ENCODE measurements at regions not wholly inside any gene's neighbourhood (a gene's known extent, or its start where the extent isn't known, plus 50 kb on each side); places are given as distances from the start of the nearest gene placed in this dataset.
A peak's percentile ranks its signal among the peaks of the same experiment; 100 is the strongest.
"Not testable (repeated sequence)": the region's sequence is repeated elsewhere in the genome, so short reads cannot be mapped to it uniquely, and the experiment has no call there.

GRCh38 chr4:137749466-137749865, 217.2 kb upstream of the PCDH18 start:
- DNase-seq (ENCODE audit: low read depth) = peak; percentile 34

DNA sequence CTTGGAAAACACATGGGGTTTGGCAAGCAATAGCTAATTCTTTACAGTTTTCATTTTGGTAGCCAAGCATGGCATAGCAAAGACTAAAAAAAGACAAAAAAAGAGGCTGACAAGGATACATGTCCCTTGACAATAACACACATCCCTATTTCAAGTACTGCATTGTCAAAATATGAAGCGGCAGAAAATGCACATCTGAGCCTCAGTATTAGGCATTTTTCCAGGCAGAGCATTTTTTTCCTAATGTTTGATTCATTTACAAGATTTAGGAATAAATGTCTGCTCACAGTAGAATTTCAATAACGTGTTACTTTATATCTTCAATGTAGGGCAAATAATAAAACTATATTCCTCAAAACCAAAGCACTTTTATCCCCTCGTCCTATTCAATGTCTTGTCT, 216.3 kb upstream of the PCDH18 start:
- DNase-seq (ENCODE audit: low read depth) = no peak

GRCh38 chr4:137740141-137740540, 207.8 kb upstream of the PCDH18 start:
- no peak for DNase-seq (ENCODE audit: low read depth)

DNA sequence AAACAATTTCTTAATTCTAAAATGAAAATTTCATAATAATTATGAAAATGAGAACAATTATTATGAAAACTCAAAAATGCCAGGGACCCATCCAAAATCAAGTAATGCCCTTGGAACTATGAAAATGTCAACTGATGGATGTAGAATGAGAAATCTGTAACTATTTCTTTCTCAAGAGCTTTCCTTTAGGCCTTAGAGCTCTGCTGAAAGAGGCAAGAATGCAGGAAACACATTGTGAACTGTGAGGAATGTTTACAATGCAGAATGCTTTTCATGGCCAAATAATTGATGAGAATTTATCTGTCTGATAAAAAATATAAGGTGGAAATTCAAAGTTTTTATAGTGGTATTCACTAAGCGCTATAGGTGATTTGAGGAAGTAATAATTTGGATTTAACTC, 207.1 kb upstream of the PCDH18 start:
- no peak for DNase-seq (ENCODE audit: low read depth)

- DNase-seq (ENCODE audit: low read depth) = no peak
Observed at GRCh38 chr4:137738375-137738990, 206.2 kb upstream of the PCDH18 start.

DNA sequence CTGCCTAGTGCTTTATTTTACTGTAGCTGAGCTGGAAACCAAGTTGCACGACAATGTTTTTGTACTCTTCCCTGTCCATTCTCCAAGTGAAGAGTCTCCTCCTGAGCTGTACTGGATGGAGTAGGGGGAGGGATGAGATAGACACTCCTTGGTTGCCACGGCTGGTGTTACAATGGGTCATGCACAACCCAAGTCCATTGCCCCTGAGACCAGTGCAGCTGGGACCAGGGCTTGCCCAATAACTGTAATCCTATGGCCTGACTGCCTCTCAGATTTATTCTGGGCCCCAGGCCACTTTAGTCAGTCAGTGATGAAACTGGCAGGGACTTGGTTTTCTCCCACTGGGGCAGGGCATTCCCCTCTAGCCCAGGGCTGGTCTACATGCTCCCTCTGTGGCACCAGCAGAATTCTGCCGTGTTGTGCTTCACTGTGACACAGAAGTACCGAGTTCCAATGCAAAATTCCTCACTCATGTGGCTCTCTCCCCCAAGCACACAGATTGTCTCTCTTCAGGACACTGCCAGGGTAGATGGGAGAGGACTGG, 203.3 kb upstream of the PCDH18 start:
- no peak for DNase-seq (ENCODE audit: low read depth)

DNA sequence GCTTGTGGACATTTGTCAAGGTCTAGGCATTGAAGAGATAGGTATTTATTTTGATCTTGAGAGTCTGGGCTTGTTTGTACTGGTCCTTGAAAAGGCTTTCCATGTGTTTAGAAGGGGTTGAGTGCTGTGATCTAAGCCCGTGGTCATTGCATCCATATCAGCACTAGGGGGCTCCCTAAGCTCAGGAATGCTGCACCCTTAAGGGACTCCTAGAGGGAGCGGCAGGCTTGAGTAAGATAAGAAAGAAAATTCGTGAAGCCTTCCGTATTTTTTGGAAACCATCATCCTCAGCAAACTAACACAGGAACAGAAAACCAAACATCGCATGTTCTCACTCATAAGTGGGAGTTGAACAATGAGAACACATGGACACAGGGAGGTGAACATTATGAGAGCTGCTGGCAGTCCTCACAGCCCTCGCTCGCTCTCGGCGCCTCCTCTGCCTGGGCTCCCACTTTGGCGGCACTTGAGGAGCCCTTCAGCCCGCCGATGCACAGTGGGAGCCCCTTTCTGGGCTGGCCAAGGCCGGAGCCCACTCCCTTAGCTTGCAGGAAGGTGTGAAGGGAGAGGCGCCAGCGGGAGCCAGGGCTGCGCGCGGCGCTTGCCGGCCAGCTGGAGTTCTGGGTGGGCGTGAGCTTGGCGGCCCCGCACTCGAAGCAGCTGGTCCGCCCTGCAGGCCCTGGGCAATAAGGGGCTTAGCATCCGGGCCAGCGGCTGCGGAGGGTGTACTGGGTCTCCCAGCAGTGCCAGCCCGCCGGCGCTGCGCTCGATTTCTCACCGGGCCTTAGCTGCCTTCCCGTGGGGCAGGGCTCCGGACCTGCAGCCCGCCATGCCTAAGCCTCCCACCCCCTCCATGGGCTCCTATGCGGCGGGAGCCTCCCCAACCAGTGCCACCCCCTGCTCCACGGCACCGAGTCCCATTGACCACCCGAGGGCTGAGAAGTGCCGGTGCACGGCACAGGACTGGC, 201.2 kb upstream of the PCDH18 start:
- not testable (repeated sequence) for DNase-seq (ENCODE audit: low read depth)

- no peak for DNase-seq (ENCODE audit: low read depth)
Observed at GRCh38 chr4:137722910-137723309, 190.6 kb upstream of the PCDH18 start.

GRCh38 chr4:137711502-137711901, 179.2 kb upstream of the PCDH18 start:
- no peak for DNase-seq (ENCODE audit: low read depth)

DNA sequence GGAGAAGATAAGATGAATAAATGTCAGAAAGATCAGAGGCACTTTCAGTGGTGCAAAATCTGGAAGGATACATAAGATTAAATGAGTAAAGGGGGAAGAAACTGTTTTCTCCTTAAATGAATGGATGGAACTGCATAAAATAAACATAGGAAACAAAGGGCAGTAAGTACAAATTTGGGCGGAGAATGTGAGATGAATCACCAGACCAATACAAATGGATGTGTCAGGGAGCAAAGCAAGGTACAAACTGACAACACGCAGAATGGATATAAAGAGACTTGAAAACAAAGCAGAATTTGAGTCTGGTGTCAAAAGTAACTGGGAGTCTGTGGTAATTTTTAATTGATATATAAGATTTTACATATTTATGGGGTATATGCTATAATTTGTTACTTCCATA, 175.3 kb upstream of the PCDH18 start:
- DNase-seq (ENCODE audit: low read depth) = no peak

DNA sequence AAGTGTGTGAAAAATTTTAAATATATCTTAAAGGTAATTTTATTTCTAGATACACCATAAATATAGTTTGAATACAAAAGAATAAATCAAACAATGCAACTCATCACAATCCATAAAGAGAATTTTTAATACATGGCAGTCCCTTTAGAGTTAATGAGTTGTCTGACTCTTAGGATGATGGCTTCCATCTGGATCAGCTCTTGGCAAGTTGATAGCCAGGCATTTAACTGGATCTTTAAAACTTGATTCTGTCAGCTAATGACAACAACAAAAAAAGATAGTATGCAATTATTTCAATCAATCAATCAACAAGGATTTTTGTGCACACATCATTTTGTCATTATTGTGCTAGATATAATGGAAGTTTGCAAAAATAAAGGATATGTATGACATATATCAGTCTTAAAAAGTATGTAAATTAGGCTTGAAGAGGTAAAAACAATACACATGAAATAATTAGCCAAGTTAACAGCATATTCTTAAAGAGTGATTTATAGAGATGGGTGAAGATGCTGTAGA, 174.9 kb upstream of the PCDH18 start:
- DNase-seq (ENCODE audit: low read depth) = no peak

- DNase-seq (ENCODE audit: low read depth) = peak; percentile 37
Observed at GRCh38 chr4:137705171-137705783, 173.0 kb upstream of the PCDH18 start.

DNA sequence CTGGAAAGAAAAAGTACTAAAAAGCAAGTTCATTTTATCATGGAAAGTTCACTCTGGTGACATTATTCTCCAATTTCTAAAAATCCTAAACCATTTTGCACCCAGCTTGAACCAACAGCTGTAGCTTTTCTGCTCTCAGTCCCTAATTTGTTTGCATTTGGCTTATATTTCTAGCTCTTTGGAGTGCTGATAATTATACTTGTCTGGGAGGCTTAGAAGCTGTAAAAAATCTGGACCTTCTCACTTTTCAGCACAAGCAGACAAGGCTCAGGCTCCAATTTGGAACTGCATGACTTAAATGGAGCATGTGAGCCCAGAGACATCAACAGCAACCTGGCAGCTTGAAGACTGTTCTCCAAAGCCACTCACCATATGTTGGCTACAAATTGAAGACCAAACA, 170.9 kb upstream of the PCDH18 start:
- no peak for DNase-seq (ENCODE audit: low read depth)

- DNase-seq (ENCODE audit: low read depth) = no peak
Observed at GRCh38 chr4:137702512-137702911, 170.2 kb upstream of the PCDH18 start.

DNA sequence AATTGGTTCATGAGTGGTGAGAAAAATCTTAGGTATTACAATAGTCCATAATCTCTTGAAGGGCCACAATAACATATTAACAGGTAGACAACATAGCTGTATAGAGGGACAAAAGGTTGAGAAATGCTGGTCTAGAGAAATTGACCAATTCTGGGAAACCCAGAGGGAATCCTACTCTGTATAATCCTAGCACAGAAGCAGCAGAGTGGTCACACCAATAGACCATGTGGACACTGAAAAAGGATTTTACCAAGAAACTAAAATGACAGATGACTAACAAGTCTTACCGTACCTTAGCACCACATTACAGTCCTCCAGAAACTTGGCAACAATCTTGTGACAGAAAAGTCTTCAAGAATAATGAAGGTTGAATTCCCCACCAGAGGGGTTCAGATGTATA, 169.1 kb upstream of the PCDH18 start:
- DNase-seq (ENCODE audit: low read depth) = no peak

- DNase-seq (ENCODE audit: low read depth) = no peak
Observed at GRCh38 chr4:137700751-137701150, 168.5 kb upstream of the PCDH18 start.

- no peak for DNase-seq (ENCODE audit: low read depth)
Observed at GRCh38 chr4:137700072-137700471, 167.8 kb upstream of the PCDH18 start.

- DNase-seq (ENCODE audit: low read depth) = no peak
Observed at GRCh38 chr4:137694138-137694537, 161.8 kb upstream of the PCDH18 start.

DNA sequence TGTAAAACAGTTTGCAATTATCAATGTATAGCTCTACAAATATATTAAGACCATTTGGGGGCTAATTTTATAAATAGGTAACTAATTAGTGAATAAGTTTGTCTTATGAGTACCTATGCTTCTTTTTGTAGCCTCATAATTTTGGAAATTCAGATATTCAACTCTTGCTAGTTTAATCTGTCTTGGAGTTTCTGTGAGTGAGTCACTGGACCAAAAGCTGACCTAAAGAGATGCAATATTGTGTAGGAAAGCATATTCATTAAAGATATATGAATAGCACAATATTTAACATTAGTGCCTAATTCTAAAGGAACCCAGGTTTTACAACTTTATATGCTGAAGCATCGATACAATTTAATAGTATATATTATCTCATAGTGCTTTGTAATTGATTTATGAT, 161.3 kb upstream of the PCDH18 start:
- DNase-seq (ENCODE audit: low read depth) = no peak

- no peak for DNase-seq (ENCODE audit: low read depth)
Observed at GRCh38 chr4:137692205-137692604, 159.9 kb upstream of the PCDH18 start.

- DNase-seq (ENCODE audit: low read depth) = no peak
Observed at GRCh38 chr4:137688651-137689050, 156.4 kb upstream of the PCDH18 start.

DNA sequence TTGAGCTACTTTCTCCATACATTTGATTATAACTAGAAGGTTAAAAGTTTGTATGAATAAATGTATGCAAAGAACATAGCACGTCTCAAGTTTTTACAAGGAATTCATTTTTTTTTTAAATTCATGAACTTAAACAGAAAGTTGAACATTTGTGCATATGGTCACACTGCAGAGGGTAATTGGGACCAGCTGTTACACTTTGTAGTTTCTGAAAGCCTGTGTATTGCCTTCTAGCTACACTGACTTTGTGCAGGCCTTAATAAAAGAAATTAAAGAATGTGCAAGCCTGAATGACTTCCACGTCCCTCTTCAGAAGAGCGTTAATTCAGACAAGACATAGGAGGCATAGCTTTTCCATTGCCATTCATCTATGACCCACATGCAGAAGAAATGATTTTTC, 153.1 kb upstream of the PCDH18 start:
- DNase-seq (ENCODE audit: low read depth) = no peak
